ENCODE measurements at regions not wholly inside any gene's neighbourhood (a gene's known extent, or its start where the extent isn't known, plus 50 kb on each side); places are given as distances from the start of the nearest gene placed in this dataset.

DNA sequence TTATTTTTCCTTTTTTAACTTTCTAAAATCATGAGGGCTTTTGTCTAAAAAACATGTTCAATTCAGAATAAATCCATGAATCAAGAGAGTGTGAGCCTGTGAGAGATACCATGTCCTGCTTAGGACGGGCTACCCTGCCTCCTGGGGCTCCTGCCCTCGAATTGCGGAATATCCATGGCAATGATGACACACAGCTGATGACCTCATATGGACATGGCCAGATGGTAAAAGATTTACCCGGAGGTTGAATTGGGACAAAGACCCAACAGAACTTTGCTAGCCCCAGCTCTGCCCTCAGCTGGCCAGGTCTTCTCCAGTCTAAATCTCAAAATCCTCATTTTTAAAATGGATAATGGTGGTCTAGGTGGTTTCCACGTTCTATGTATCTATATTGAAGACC, 538.1 kb upstream of the API5 start:
- TF ChIP-seq TCF12 (IDR thresholded peaks at IDR 0.05; ENCODE audit: low read depth) (no peak), RAD21 (IDR thresholded peaks at IDR 0.05; ENCODE audit: low read depth) (no peak), FOXM1 (IDR thresholded peaks at IDR 0.05; ENCODE audit: borderline replicate concordance, low read depth) (no peak), CEBPB (IDR thresholded peaks at IDR 0.05) (no peak), EGR1 (IDR thresholded peaks at IDR 0.05) (no peak), ZBTB7A (IDR thresholded peaks at IDR 0.05; ENCODE audit: low read depth) (no peak)
- TF ChIP-seq, protein P1, sequence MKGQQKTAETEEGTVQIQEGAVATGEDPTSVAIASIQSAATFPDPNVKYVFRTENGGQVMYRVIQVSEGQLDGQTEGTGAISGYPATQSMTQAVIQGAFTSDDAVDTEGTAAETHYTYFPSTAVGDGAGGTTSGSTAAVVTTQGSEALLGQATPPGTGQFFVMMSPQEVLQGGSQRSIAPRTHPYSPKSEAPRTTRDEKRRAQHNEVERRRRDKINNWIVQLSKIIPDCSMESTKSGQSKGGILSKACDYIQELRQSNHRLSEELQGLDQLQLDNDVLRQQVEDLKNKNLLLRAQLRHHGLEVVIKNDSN (IDR thresholded peaks at IDR 0.05): no peak
- TF ChIP-seq, protein P2, sequence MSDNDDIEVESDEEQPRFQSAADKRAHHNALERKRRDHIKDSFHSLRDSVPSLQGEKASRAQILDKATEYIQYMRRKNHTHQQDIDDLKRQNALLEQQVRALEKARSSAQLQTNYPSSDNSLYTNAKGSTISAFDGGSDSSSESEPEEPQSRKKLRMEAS (IDR thresholded peaks at IDR 0.05): no peak
- TF ChIP-seq, protein P3, sequence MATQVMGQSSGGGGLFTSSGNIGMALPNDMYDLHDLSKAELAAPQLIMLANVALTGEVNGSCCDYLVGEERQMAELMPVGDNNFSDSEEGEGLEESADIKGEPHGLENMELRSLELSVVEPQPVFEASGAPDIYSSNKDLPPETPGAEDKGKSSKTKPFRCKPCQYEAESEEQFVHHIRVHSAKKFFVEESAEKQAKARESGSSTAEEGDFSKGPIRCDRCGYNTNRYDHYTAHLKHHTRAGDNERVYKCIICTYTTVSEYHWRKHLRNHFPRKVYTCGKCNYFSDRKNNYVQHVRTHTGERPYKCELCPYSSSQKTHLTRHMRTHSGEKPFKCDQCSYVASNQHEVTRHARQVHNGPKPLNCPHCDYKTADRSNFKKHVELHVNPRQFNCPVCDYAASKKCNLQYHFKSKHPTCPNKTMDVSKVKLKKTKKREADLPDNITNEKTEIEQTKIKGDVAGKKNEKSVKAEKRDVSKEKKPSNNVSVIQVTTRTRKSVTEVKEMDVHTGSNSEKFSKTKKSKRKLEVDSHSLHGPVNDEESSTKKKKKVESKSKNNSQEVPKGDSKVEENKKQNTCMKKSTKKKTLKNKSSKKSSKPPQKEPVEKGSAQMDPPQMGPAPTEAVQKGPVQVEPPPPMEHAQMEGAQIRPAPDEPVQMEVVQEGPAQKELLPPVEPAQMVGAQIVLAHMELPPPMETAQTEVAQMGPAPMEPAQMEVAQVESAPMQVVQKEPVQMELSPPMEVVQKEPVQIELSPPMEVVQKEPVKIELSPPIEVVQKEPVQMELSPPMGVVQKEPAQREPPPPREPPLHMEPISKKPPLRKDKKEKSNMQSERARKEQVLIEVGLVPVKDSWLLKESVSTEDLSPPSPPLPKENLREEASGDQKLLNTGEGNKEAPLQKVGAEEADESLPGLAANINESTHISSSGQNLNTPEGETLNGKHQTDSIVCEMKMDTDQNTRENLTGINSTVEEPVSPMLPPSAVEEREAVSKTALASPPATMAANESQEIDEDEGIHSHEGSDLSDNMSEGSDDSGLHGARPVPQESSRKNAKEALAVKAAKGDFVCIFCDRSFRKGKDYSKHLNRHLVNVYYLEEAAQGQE (IDR thresholded peaks at IDR 0.05; ENCODE audit: low read depth): no peak

DNA sequence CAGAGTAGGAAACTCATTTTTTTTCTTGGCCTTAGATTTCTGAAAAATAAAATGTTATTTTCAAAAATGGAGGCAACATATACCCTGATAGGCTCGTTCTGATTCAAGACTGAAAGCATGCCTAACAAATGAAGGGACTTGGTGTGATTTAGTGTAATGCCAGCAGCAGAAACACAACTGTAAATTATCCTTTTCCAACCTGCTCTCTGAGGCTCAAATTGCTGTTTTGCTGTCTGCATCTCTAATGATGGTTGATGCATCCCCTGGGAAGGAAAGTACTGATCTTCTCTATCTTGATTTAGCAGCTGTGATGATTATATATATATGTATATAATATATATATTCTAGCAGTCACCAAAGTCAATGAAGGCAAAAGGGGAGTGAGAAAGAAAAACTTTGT, 537.2 kb upstream of the API5 start:
- no peak for TF ChIP-seq EP300 (IDR thresholded peaks at IDR 0.05; ENCODE audit: borderline replicate concordance)
- TF ChIP-seq, protein P3 (IDR thresholded peaks at IDR 0.05; ENCODE audit: low read depth): no peak
- no peak for TF ChIP-seq RAD21 (IDR thresholded peaks at IDR 0.05; ENCODE audit: low read depth)
- TF ChIP-seq EGR1 (IDR thresholded peaks at IDR 0.05): no peak
- no peak for TF ChIP-seq TEAD4 (IDR thresholded peaks at IDR 0.05)
- TF ChIP-seq TAF1 (IDR thresholded peaks at IDR 0.05; ENCODE audit: low read depth): no peak
- no peak for TF ChIP-seq CREB1 (IDR thresholded peaks at IDR 0.05; ENCODE audit: low read depth)
- TF ChIP-seq ZBTB7A (IDR thresholded peaks at IDR 0.05; ENCODE audit: low read depth): no peak
- no peak for TF ChIP-seq CEBPB (IDR thresholded peaks at IDR 0.05)
- TF ChIP-seq, protein P2 (IDR thresholded peaks at IDR 0.05): no peak
- no peak for TF ChIP-seq YY1 (IDR thresholded peaks at IDR 0.05; ENCODE audit: low read depth)
- no peak for TF ChIP-seq TCF12 (IDR thresholded peaks at IDR 0.05; ENCODE audit: low read depth)

DNA sequence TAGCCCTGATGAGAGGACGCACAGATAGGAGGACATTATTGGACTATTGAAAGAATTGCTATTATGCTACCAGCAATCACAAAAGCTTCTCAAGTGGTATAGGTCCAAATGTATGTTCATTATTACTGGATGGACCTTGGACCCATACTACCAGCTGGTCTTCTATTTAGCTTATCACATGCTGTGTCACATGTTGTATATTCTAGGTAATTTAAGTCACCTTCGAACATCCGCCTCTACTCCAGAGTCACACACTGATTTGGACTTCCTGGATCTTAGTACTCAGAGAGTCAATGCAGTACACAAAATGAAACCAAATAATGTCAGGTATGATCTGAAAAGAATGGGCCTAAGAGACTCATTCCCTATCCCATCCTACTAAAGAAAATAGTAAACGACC, 534.0 kb upstream of the API5 start:
- no peak for TF ChIP-seq EGR1 (IDR thresholded peaks at IDR 0.05)
- TF ChIP-seq, protein P2 (IDR thresholded peaks at IDR 0.05): no peak
- TF ChIP-seq NFIC (IDR thresholded peaks at IDR 0.05): no peak
- no peak for TF ChIP-seq CEBPB (IDR thresholded peaks at IDR 0.05)
- no peak for TF ChIP-seq TCF12 (IDR thresholded peaks at IDR 0.05; ENCODE audit: low read depth)
- no peak for TF ChIP-seq TEAD4 (IDR thresholded peaks at IDR 0.05)
- TF ChIP-seq, protein P3 (IDR thresholded peaks at IDR 0.05; ENCODE audit: low read depth): no peak
- TF ChIP-seq ZBTB7A (IDR thresholded peaks at IDR 0.05; ENCODE audit: low read depth): no peak

DNA sequence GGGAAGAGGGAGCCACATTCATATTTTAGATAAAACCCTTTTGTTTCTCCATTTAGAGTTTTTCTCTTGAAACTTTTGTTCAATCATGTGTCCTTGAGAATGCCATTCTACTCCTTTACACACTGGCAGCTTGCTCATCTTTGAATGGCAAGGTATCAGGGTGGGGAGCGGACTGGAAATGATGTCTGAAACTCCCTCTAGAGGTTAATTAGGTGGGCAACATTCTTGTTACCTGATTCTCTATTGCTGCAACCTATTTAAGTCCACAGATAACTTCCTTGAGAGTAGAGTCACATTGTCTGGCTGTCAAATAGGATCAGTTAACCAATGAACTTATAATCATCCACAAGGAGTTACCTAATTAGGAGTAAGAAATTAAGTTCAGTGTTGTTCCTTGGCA, 533.6 kb upstream of the API5 start:
- TF ChIP-seq EGR1 (IDR thresholded peaks at IDR 0.05) (no peak), RAD21 (IDR thresholded peaks at IDR 0.05; ENCODE audit: low read depth) (no peak), CEBPB (IDR thresholded peaks at IDR 0.05) (no peak), TEAD4 (IDR thresholded peaks at IDR 0.05) (no peak), FOXM1 (IDR thresholded peaks at IDR 0.05; ENCODE audit: borderline replicate concordance, low read depth) (no peak), TAF1 (IDR thresholded peaks at IDR 0.05; ENCODE audit: low read depth) (no peak), YY1 (IDR thresholded peaks at IDR 0.05; ENCODE audit: low read depth) (no peak), EP300 (IDR thresholded peaks at IDR 0.05; ENCODE audit: borderline replicate concordance) (no peak), TCF12 (IDR thresholded peaks at IDR 0.05; ENCODE audit: low read depth) (no peak), CREB1 (IDR thresholded peaks at IDR 0.05; ENCODE audit: low read depth) (no peak), NFIC (IDR thresholded peaks at IDR 0.05) (no peak)
- TF ChIP-seq, protein P1 (IDR thresholded peaks at IDR 0.05): no peak
- TF ChIP-seq, protein P3 (IDR thresholded peaks at IDR 0.05; ENCODE audit: low read depth): no peak
